Testis (tissue), 2 donors: ENCODE measurements at regions not wholly inside any gene's neighbourhood (a gene's known extent, or its start where the extent isn't known, plus 50 kb on each side); places are given as distances from the start of the nearest gene placed in this dataset.

Source experiments
- DNase-seq: peaks from one replicate; pipeline ENCODE4 v3.0.0-alpha.2; 2019
- H3K27ac ChIP-seq, 2 donors: fragments of 200-600 bp; sonication (generic); one replicate each; pipeline ENCODE4 v1.5.1; 2019
- H3K27me3 ChIP-seq: fragments of 200-600 bp; sonication (generic); one replicate; pipeline ENCODE4 v1.5.1; 2019
- H3K36me3 ChIP-seq: fragments of 200-600 bp; sonication (generic); one replicate; pipeline ENCODE4 v1.5.1; 2017; ENCODE audit warnings: low read depth; ENCODE audit errors: missing control alignments
- H3K4me1 ChIP-seq: fragments of 200-600 bp; sonication (generic); one replicate; pipeline ENCODE4 v1.5.1; 2019
- H3K4me3 ChIP-seq, 2 donors: fragments of 200-600 bp; sonication (generic); one replicate each; pipeline ENCODE4 v1.5.1; 2017 to 2019
- H3K9me3 ChIP-seq: fragments of 200-600 bp; sonication (generic); one replicate; pipeline ENCODE4 v1.5.1; 2017
- POLR2A ChIP-seq: fragments of 450-650 bp; IDR thresholded peaks from one replicate; pipeline ENCODE4 v1.6.1; 2017; ENCODE audit warnings: antibody characterized with exemption, mild to moderate bottlenecking, moderate library complexity
- WGBS, 2 donors: methylation state at CpG; one replicate each; pipeline ENCODE4 v1.1.5; 2018; 5-methylcytosine and 5-hydroxymethylcytosine counted together
- intact Hi-C: fragments of 100-400 bp; cut with DNase I; formaldehyde crosslinking; loops from one replicate; pipeline ENCODE4 v1.15.1; 2023; ENCODE audit warnings: low total_unique reads
- TF ChIP-seq, protein P1 (sequence below), 3 experiments: fragments of 450-650 bp in 2 of 3; fragments of 200-600 bp in 1 of 3; sonication (generic) in 1 of 3; IDR thresholded peaks; one replicate each; pipeline ENCODE4 v1.5.1; 2016 to 2019; ENCODE audit warnings: antibody characterized with exemption in 3 of 3, mild to moderate bottlenecking in 2 of 3, moderate library complexity in 1 of 3

DNA sequence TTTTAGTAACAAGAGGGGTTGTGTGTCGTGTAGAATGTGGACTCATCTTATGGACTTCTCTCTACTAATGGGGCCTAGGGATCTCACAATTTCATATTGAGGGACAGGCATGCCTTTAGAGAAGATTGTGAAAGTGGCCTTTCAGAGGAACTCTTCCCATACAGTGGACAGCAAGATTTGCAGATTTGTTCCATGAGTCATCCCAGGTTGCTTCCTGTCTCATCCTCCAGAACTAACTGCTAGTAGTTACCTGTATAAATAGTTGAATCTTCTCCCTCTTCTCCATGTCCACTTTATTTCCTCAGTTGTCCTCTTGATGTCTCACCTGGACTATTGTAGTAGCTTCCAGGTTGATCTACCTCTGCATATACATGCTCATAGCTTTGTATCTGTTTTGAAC lies 997.5 kb upstream of the CTNND2 start:
- 79 to 97% methylated on average over 1 of the region's 1 CpG for WGBS, 2 donors
- Histone ChIP-seq H3K4me3 (no peak overlapping the region), H3K27ac (no peak overlapping the region), H3K27me3 (no peaks in the 10 kb centered on the region), H3K4me1 (no peaks in the 10 kb centered on the region), H3K36me3 (no peaks in the 10 kb centered on the region), H3K9me3 (no peaks in the 10 kb centered on the region)
- intact Hi-C loops, result no loop called here
- no peak for TF ChIP-seq POLR2A
- TF ChIP-seq, protein P1, sequence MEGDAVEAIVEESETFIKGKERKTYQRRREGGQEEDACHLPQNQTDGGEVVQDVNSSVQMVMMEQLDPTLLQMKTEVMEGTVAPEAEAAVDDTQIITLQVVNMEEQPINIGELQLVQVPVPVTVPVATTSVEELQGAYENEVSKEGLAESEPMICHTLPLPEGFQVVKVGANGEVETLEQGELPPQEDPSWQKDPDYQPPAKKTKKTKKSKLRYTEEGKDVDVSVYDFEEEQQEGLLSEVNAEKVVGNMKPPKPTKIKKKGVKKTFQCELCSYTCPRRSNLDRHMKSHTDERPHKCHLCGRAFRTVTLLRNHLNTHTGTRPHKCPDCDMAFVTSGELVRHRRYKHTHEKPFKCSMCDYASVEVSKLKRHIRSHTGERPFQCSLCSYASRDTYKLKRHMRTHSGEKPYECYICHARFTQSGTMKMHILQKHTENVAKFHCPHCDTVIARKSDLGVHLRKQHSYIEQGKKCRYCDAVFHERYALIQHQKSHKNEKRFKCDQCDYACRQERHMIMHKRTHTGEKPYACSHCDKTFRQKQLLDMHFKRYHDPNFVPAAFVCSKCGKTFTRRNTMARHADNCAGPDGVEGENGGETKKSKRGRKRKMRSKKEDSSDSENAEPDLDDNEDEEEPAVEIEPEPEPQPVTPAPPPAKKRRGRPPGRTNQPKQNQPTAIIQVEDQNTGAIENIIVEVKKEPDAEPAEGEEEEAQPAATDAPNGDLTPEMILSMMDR (IDR thresholded peaks at IDR 0.05), result no peak
- DNase-seq, result no peak

DNA sequence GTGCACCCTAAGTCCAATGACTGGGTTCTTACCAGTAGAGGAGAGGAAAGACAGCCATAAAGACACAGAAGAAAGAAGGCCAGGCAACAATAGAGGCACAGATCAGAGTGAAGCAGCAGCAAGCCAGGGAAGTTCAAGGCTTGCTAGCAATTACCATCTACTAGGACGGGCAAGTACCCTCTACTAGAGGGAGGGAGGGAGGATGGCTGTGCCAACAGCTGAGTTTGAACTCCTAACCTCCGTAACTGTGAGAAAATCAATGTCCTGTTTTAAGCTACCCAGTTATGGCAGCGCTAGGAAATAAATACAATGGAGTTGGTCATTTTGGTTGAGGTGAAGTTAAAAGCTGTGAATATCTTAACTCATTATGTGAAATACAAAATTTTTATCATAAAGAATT lies 991.8 kb upstream of the CTNND2 start:
- Histone ChIP-seq H3K4me3 (no peak overlapping the region), H3K36me3 (no peaks in the 10 kb centered on the region), H3K9me3 (no peaks in the 10 kb centered on the region), H3K27me3 (no peaks in the 10 kb centered on the region), H3K27ac (no peak overlapping the region), H3K4me1 (no peaks in the 10 kb centered on the region)
- TF ChIP-seq, protein P1 (IDR thresholded peaks at IDR 0.05), result no peak
- no peak for DNase-seq
- intact Hi-C loops, result no loop called here
- 78 to 93% methylated on average over 3 of the region's 3 CpGs for WGBS, 2 donors

DNA sequence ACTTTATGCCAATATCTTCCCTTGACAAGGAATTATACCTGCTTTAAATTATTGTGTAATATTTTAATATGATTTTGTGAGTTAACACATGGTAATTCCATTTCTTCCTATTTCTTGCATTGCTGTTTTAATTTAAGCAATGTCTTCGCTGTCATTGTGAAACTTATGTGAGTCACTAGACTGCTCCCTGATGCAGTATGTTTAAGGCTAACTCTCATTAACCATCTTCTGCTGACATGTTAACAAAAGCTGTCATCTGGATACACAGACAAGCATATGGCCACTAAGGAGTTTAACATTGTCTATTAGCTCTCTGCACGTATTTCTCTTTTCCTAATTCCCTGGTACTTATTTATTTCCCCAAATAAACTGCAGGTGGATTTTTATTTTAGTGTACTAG lies 980.8 kb upstream of the CTNND2 start:
- H3K4me1 ChIP-seq, result no peaks in the 10 kb centered on the region
- TF ChIP-seq POLR2A, result no peak
- TF ChIP-seq, protein P1 (IDR thresholded peaks at IDR 0.05), result no peak
- intact Hi-C loops, result no loop called here
- no peak overlapping the region for H3K27ac ChIP-seq
- 82 to 90% methylated on average over 2 of the region's 2 CpGs for WGBS, 2 donors
- H3K9me3 ChIP-seq, result no peaks in the 10 kb centered on the region
- H3K36me3 ChIP-seq, result no peaks in the 10 kb centered on the region
- no peak for DNase-seq
- H3K27me3 ChIP-seq, result no peaks in the 10 kb centered on the region
- H3K4me3 ChIP-seq, result no peak overlapping the region

DNA sequence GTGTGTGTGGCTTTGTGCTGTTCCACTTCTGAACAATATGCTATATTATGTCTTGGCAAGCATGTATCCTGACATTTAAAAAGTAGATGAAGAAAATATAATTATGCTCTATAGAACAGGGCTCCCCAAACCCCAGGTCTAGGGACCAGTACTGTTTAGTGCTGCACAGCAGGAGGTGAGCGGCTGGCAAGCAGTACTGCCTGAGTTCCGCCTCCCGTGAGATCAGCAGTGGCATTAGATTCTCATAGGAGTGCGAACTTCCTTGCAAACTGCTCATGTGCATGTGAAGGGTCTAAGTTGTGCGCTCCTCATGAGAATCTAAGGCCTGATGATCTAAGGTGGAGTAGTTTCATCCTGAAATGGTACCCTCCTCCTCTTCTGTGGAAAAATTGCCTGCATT lies 979.1 kb upstream of the CTNND2 start:
- Histone ChIP-seq H3K4me1 (no peaks in the 10 kb centered on the region), H3K4me3 (no peak overlapping the region), H3K27me3 (no peaks in the 10 kb centered on the region), H3K27ac (no peak overlapping the region), H3K9me3 (no peaks in the 10 kb centered on the region), H3K36me3 (no peaks in the 10 kb centered on the region)
- TF ChIP-seq POLR2A, result no peak
- TF ChIP-seq, protein P1 (IDR thresholded peaks at IDR 0.05), result no peak
- no peak for DNase-seq
- 83 to 84% methylated on average over 5 of the region's 5 CpGs for WGBS, 2 donors
- intact Hi-C loops, result no loop called here

DNA sequence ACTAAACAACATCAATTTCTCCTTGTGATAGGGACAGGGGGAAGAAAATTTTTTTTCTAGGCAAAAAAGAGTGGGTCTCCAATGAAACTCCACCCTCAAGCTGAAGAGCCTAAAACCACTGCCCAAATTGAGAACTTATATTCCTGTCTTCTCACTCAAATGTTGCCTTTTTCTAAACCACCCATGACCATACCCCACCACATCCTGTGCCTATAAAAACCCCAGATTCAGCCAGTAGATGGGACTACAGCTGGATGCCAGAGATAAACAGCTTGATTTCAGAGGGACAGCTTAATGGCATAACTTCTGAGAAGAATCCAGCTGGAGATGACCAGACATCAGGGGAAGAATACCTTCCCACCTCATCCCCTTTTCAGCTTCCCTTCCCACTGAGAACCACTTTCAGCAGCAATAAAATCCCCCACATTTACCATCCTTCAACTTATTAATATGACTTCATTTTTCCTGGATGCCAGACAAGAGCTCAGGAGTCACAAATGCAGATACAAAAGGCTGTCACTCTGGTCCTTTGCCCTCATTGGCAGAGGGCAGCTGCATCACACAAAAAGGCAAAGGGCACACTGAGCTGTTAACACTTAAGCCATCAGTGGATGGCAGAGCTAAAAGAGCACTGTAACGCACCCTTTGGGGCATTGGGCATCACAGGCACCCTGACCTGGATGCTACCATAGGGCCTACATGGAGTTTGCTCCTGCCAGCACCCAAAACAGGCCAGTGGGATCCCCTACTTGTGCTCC lies 972.5 kb upstream of the CTNND2 start:
- Histone ChIP-seq H3K36me3 (no peaks in the 10 kb centered on the region), H3K4me3 (no peak overlapping the region), H3K9me3 (no peaks in the 10 kb centered on the region), H3K27me3 (no peaks in the 10 kb centered on the region), H3K4me1 (no peaks in the 10 kb centered on the region), H3K27ac (no peak overlapping the region)
- TF ChIP-seq, protein P1 (IDR thresholded peaks at IDR 0.05), result no peak
- no peak for TF ChIP-seq POLR2A
- intact Hi-C loops, result no loop called here
- DNase-seq, result no peak
- WGBS, 2 donors, result 56 to 86% methylated on average over 1 of the region's 1 CpG
